NCI-H510A treated with DMSO at 0.1 percent for 48 hours (cell line): ENCODE measurements at regions not wholly inside any gene's neighbourhood (a gene's known extent, or its start where the extent isn't known, plus 50 kb on each side); places are given as distances from the start of the nearest gene placed in this dataset.

Experiments
- DNase-seq: peaks from one replicate; lab custom pipeline; 2025; lab: John Stamatoyannopoulos, UW

DNA sequence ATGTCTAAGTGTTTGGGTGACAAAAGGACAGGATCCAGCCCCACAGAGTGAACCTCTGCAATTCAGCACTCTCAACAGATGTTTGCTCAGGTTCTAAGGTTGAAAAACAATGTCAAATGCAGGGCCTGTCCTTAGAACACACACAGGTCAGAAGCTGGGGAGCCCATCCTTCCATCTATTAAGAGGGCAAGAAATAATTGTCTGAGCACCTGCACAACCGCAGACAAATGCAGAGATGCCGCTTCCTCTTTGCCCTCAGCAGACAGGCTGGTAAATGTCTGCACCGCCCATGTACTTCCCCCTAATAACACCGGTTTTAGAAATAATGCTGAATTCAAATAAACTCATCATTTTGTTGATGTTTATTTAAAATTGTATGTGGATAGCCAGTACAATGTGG, 414.5 kb upstream of the ADAMTS16 start:
- no peak for DNase-seq

DNA sequence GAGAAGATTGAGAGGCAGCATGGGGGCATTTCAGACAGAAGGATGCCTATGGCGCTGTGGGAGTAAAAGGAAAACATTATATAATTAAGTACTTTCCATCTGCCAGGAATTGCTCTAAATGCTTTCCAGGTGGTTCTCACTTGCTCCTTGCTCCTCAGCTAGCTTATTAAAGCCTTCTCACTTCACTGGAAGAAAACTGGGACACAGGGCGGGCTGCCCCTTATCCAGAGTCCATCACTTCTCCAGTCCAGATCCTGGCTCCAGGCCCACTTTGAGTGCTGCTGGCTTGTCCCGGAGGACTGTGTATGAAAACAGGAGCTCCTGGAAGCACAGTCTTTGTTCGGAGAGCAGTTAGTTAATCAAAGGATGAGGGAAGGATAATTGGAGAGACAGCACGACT, 409.9 kb upstream of the ADAMTS16 start:
- no peak for DNase-seq

DNA sequence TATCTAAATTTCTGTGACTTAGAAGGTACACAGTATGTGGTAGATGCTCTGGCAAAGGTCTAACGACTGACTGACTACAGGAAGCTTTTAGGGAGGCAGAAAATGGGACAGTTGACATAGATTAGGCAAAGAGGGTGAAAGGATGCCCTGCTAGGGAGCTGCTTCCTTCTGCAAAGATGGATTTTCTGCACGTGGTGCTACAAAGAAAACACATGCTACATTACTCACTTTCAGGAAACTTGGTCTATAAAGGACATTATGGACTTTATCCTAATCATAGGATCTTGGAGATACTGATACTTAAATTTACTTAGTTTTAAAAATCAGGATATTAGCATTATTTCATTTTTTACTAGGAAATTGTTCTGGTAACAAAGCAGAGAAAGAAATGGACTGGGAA, 405.8 kb upstream of the ADAMTS16 start:
- no peak for DNase-seq

DNA sequence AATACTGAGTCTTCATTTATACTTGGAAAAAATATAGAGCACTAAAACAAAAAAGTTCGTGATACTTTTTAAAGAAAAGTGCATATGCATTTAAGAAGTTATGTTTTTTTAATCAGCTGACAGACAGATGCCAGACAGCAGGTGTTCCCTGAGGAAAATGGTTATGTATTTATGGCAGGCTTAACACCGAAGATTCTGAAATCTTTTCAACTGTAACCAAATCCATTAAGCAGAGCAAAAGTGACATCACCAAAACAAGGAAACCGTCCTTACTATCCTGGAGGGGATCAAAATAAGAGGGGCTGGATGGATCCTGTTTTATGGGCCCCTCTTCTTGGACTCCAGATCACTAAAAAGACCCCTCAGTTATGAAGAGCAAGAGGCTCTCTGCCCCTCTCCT, 404.9 kb upstream of the ADAMTS16 start:
- DNase-seq = no peak

DNA sequence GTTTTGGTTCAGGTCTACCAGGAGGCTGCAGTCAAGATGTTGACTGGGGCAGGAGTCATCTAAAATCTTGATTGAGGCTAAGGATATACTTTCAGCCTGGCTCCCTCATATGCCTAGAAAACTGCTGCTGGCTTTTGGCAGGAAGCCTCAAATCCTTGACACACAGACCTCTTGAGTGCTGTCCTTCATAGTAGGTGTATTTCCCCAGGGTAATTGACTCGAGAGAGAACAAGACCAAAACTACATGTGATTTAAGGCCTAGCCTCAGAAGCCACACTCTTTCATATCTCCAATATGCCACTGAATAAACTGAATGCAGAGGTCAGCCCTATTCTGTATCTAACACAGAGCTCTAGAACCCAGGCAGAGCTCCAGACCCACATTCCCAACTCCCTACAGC, 402.3 kb upstream of the ADAMTS16 start:
- DNase-seq = no peak

DNA sequence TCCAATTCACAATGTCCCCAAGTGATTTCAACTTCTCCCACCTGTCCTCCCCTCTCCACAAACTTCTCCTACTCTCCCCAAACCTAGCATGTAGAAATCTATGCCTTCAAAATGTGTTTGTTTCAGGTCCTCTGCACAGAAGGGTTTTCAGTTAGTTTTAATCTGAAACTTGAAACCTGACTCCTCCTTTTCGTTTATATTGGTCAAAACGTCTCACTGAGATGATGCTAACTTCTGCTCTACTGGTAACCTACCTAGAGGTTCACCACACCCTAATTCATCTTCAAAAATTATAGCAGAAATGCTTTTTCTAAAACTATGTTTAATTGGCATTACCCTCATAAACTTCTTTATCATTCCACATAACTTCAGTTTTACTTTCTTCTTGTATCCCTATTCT, 401.8 kb upstream of the ADAMTS16 start:
- DNase-seq = no peak

DNA sequence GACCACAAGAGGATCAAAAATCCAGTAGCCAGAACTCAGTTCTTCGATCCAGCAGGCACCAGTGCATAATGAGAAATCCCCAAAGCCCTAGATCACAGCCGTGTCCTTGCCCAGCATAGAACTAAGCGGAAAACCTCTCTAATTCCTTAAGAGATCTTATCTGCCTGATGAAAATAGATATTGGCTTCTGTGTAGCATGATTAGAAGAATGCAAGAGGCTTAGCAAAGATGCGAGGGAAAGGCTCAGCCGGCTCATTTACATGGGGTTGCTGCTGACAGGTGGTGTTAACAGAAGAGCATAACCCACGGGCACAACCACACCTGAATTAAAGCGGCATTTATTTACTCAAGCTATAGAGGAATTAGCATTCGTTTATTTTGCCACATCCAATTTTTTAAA, 400.0 kb upstream of the ADAMTS16 start:
- no peak for DNase-seq

DNA sequence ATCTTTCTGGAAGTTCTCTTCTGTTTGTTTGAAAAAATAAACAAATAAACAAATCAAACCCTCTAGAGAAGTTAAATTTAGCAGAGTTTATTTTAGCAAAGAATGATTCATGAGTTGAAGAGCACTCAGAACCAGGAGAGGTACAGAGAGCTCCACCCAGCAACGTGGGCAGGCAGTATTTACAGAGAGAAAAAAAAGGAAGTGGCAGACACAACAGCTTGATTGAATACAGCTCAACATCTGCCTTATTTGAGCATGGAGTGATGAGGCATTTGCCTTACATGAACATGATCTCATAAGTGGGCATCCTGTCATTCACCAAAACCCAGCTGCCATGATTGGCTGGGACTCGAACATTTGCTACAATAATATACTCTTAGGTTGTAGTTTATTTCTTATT, 381.6 kb upstream of the ADAMTS16 start:
- no peak for DNase-seq

DNA sequence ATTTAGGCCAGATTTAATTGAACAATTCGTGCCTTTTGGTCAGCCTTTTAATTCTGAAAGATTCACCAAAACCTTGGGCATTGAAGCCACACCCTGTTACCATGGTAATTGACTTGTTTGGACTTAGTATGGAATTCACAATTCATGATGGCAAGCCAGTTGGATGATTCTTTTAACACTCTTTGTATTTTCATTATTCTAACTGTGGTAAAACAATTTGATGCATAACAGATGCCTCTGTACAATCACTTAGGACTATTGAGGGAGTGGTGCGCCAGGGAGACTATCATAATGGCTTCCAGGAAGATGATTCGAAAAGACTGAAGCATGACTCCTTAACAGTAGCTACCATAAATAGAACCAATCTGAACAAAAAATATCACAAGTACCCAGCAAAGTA, 381.1 kb upstream of the ADAMTS16 start:
- no peak for DNase-seq

DNA sequence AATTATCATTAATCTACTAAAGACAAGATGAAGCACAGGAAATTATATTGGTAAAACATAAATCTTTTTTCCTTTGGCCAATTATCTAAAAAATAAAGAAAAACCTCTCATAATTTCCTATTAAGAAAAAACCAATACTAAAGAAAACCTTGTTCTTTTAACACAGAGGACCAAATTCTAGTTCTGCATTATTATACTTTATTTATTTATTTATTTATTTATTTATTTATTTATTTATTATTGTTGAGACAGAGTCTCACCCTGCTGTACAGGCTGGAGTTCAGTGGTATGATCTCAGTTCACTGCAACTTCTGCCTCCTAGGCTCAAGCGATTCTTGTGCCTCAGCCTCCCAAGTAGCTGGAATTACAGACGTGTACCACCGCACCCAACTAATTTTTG, 377.8 kb upstream of the ADAMTS16 start:
- DNase-seq = no peak

DNA sequence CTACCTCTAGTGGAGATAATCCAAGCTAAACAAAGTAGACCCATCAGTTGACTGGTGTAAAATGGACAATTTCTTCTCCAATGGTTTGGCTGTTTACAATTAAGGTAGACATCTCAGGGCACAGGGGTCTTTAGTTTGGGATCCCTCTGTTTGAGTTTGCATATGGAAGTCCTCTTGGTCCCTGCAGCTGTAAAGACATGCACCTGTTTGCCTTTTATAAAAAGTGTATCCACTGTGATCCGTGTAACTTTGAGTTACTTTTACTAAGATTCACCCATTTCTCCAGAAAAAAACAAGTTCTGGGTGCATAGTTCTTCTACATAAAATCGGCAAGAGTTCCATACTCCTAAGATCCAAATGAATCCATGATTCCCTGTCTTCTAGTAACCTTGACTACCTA, 374.7 kb upstream of the ADAMTS16 start:
- no peak for DNase-seq

DNA sequence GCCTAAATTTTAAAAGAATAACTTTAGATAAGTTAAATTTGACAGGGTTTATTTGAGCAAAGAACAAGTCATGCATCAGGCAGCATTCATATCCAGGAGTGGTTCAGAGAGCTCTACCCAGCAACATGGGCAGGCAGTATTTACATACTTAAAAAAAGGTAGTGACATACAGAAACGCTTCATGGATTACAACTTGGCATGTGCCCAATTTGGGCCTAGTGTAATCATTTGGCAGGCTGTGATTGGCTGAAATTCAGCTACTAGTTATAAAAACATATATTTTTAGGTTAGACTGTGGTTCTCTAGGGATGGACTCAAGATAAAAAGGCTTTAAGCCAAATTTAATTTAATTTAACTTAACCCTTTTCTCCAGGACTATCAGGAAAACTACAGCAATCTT, 374.0 kb upstream of the ADAMTS16 start:
- no peak for DNase-seq

DNA sequence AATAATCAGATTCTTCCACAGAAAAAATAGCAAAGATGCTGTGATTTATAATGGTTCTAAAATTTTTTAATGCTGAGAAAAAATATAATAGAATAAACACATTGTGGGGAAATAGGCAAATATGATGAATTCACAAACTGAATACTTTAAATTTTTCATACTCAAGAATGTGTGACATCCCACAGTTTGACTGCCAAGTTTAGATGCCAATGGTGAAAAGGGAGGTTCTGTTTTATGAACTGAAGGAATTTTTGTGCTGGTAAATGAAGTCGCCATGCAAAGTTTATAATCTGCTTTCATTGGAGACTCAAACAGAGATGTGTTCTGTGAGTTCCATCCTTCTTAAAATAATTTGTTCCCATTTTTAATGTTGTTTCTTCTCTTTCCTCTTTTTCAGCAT, 367.5 kb upstream of the ADAMTS16 start:
- DNase-seq = no peak

DNA sequence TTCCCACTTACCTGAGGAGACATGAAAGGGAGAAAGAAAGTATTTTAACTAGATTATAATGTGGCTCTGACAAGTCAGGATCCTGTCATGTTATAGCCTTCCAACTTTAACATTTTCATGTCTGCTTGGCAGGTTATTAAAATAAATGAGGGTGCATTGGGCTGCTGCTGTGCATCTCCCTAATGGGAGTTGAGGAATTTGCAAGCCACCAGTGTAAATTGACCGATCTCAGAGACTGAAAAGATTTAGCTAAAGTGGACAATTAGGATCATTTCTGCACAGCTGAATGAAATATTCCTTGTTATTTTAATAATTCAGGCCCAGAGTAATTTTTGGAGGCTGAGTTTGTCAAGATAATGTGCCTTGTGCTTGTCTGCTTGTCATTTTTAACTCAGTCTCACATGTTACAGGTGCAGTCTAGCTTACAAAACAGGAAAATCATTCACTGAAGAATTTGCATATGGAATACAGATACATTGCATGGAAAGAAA, 366.3 kb upstream of the ADAMTS16 start:
- no peak for DNase-seq

DNA sequence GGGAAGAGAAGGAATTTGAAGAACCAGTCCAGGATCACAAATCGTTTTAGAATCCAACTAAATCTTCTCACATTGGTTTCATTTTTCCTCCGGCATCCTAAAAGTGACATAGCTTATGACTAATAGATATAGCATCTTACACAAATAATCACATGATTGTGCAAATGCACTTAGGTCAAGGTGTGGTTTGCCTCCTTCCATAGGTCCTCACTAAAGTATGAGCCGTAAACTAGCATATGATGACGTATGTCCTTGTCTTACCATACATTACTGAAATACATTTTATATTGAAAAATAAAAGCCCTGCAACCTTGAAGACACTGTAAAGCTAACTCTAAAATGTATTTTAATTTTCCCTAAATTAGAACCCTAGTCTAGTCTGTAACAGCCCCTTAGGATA, 362.7 kb upstream of the ADAMTS16 start:
- DNase-seq = no peak

DNA sequence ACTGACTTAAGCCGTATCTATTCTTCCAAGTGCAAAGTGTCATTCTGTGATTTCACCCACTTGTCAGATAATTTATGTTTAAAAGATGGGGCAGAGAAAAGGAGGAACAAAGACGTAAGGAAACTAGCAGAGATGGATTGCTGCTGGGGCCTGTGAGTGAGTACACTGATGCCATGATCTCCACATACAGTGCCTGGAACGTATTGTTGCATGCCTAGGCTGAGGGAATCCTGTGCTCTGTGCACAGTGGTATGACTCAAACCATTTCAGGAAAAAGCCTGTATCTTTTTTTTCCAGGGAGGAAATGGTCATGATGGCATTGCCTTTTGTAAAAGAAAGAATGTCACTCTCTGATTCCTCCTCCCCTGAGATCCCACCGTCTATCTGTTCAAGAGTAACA, 359.5 kb upstream of the ADAMTS16 start:
- DNase-seq = no peak

DNA sequence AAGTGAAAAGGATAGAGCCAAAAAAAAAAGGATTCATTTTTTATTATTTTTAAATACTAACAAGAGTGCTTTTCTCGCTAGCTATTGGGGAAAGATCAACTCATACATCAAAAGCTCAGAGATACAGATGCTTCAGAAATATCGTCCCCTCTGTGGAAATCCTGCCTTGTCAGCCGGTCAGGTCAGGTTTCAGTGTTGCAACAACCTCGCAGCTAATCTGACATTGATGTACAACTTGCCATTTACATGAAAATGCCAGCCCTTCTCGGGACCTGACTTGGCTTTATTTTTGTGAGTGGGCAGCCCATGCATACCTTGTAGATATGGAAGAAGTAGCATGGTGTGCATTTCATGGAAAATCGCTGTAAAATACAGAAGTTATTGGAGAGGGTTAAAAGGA, 358.8 kb upstream of the ADAMTS16 start:
- DNase-seq = no peak

DNA sequence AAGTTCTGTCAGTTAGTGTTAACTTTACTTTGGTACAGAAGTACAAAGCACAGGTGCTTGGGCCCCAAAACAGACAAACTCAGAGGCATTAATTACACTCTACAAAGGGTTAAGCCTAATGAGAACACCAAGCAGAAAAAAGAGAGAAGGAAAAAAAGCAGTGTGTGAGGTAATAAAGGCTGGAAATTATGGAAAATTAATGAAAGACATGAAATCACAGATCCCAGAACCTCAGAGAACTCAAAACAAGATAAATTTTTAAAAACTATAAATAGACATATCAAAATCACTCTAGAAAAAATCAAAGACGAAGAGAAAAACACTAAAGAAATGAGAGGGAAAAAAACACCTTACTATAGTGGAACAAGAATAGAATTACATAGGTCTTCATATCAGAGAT, 354.2 kb upstream of the ADAMTS16 start:
- DNase-seq = no peak

DNA sequence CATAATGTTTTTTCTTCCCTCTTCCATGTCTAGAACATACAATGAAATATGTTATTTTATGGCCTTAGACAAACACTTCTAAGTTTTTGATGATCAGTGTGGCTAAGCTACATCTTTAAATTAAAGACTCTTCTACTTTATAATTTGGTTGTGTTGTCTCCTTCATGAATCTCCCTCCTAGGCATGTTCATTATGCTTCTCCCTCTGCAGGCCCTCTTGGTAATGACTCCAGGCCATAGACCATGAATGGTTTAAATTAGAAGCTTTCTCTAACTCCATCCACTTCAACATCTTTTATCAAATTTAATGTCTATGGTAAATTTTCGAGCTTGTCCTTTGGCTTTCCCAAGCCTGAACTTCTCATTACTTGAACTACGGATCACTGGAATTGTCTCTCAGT, 342.7 kb upstream of the ADAMTS16 start:
- no peak for DNase-seq

DNA sequence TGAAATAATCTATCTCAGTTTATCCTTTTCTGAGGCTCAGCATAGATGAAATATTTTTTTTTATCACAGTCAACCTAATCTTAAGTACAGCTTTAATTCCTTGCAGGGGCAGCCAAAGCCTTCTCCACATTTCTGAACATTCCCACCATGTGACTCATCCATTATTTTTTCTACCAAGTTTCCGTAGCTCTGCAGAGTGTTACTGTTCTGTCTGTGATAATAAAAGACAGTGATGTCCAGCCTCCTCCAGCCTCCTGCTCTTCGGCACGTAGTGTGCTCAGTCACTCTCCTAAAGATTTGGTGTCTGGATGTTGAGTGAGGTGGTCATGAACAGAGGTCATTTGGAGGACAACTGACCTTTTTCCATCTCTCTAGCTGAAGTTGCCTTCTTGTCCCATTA, 338.1 kb upstream of the ADAMTS16 start:
- DNase-seq = no peak

DNA sequence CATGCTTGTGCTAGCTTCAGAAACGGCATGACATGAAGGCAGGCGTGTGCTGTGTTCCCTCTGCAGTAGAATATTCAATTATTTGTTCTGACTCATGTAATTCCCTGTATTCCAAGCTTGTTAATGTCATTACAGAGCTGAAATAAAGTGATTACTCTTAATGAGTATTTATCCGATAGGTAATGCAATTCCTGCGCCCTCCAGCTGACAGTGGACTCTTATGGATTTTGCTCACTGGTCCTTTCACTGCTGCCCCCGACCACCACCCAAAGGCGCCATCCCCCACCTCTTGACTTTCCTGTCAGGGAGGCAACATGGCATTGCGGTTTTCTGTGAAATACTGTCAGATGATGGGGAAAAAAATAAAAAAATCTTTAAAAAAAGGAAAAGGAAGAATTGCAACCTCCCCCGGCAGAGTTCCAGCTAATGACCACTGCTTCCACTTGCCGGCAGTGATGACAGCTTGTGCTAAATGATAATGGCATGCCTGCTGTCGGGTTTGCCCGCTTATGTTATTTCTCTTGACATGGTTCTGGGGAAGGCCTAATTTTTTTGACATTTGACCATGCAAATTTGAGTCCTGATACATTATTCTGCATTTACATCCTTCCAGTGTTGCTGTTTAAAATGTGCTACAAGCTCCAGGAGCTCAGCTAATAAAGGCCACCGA, 335.3 kb upstream of the ADAMTS16 start:
- no peak for DNase-seq

DNA sequence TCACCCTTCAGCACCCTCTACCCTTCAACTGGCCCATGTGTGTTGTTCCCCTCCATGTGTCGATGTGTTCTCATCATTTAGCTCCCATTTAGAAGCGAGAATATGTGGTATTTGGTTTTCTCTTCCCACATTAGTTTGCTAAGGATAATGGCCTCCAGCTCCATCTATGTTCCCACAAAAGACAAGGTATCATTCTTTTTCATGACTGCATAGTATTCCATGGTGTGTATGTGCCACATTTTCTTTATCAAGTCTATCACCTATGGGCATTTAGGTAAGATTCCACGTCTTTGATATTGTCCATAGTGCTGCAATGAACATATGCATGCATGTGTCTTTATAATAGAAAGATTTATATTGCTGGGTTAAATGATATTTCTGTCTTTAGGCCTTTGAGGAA, 325.1 kb upstream of the ADAMTS16 start:
- DNase-seq = no peak

DNA sequence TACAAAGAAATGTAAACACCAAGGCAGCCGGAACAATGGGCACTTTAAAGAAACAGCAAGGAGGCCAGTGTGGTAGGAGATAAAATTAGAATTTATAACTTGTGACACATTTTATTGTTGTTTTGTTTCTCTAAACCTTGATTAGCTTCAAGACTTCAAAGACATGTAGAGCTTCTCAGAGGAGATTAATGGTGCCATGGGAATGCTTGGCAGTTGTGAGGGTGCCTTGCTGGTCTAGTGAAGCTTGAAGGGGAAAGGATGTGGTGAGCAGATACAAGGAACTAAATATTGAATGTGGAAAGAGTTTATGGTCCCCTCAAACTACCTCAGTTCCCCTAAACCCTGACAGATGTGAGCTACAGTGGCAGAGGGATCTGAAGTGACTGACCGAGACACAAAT, 322.4 kb upstream of the ADAMTS16 start:
- DNase-seq = no peak

DNA sequence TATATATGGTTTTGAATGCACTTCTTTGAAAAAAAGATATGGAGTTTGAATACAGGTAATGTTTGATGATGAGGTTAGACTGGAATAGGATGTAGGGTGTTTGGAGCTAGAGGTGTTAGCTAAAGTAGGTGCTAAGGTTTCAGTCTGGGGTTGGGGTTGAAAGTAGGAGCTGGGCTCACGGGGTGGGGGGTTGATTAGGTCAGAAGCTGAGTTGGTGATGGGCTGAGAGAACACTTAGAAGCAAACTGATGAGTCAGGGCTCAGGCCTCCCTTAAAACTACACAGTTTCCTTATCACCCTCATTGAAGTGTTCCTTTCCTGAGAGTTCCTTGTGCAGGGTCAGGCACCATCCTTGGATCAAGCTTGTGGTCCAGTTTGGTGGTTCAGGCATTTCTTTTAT, 308.8 kb upstream of the ADAMTS16 start:
- DNase-seq = no peak

DNA sequence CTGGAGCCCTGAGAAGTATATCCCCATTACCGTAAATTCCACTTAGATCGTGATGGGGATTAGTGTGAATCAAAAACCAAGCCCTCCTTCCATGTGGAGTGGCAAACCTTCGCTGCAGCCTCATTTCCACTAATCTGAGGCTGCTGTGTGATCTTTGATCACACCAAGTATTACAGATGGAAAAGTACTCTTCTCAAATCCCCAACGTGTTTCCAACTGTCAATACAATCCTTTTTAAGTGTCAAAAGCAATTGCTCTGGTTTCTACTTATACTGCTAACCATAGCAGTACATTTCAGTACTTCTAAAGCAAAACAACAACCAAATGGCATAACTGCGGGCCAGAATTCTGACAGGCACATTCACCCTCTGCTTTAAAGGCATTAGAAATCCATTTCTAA, 307.7 kb upstream of the ADAMTS16 start:
- no peak for DNase-seq
